ENCODE measurements at regions not wholly inside any gene's neighbourhood (a gene's known extent, or its start where the extent isn't known, plus 50 kb on each side); places are given as distances from the start of the nearest gene placed in this dataset.

DNA sequence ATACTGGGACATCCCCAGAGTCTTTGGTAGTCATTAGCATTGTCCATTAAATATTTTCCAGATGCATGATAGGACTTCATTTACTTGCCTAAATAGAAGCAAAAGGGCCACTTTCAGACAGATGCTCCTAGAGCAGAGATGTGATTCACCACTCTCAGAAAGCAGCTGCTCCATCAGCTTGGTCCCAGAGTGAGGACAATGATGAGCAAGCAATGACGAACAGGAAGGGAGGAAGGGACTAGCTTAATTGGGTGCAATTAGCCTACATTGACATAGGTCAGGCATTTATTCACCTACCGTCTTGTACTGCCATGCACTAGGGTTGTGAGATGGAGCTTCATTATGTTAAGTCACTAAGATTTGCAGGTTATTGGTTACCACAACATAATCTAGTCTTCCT lies 85.1 kb upstream of the PLXNA2 start:
- no peak overlapping the region for H3K4me3 Mint-ChIP-seq (ENCODE audit: unreplicated experiment)
- no peak for FAIRE-seq

DNA sequence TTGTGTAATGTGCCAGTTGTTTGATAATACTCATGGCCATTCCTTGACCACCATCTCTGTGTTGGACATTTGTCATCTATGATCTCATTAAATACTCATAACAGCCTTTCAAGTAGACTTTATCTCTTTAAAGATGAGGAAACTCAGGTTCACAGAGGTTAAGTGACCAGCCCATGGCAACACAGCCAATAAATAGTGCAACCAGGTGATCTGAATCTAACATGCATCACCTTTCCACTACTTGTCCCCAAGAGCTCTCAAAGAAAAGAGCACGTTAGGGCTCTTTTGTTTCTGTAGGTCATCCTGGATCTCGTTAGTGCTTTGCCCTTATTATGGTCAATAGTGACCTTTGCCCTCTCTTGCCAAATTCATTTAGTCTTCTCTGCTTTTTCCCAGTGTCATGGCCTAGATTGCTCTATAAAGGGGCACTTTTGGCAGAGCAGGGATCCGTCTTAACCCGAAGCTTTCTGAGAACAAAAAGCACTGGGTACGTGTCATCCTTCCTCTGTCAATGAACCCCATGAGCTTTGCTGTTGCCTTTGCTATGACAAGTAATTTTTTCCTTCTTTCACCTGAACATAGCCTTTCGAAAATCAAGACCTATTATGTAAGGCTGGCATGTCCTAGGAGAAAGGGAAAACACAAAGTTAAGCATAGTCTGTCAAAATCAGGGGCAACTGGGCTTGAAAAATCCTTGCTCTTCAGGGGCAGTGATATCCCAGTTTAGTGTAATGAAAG lies 88.0 kb upstream of the PLXNA2 start:
- Histone ChIP-seq H3K4me2 (ENCODE audit: low read length) (no peak overlapping the region), H3K79me2 (ENCODE audit: insufficient read depth, low read length) (no peaks in the 10 kb centered on the region), H3K36me3 (ENCODE audit: insufficient read depth, low read length) (no peaks in the 10 kb centered on the region), H4K20me1 (ENCODE audit: insufficient read depth, low read length) (no peaks in the 10 kb centered on the region), H3K4me3 (ENCODE audit: insufficient read depth, low read depth, low read length) (no peak overlapping the region), H2AFZ (ENCODE audit: low read depth, low read length) (no peak overlapping the region), H3K27me3 (ENCODE audit: insufficient read depth, low read length) (peaks cover 3% of the 10 kb centered on the region), H3K4me1 (ENCODE audit: insufficient read depth, low read length) (no peaks in the 10 kb centered on the region), H3K9ac (ENCODE audit: low read length) (no peak overlapping the region), H3K27ac (ENCODE audit: low read depth, low read length) (no peak overlapping the region), H3K9me3 (ENCODE audit: insufficient read depth, low read depth, low read length) (no peaks in the 10 kb centered on the region)
- no peak for TF ChIP-seq CTCF (IDR thresholded peaks at IDR 0.05; ENCODE audit: insufficient read depth, low read depth, low read length)
- TF ChIP-seq EZH2 (IDR thresholded peaks at IDR 0.05; ENCODE audit: insufficient read depth, low read length) = no peak
- Mint-ChIP-seq H3K4me1 (ENCODE audit: low read depth, unreplicated experiment) (no peaks in the 10 kb centered on the region), H3K4me3 (ENCODE audit: unreplicated experiment) (no peak overlapping the region), H3K9me3 (ENCODE audit: unreplicated experiment) (no peaks in the 10 kb centered on the region), H3K36me3 (ENCODE audit: low read depth, unreplicated experiment) (no peaks in the 10 kb centered on the region), H3K27me3 (ENCODE audit: low read depth, unreplicated experiment) (peaks cover 22% of the 10 kb centered on the region), H3K27ac (ENCODE audit: unreplicated experiment) (no peak overlapping the region)
- DNase-seq (ENCODE audit: low read depth) = no peak
- no peak for FAIRE-seq

More for the DNA sequence above, 85.1 kb upstream of the PLXNA2 start:
- H3K27ac ChIP-seq (ENCODE audit: low read depth, low read length) = no peak overlapping the region
- Mint-ChIP-seq H3K36me3 (ENCODE audit: low read depth, unreplicated experiment) (no peaks in the 10 kb centered on the region), H3K9me3 (ENCODE audit: unreplicated experiment) (no peaks in the 10 kb centered on the region), H3K27ac (ENCODE audit: unreplicated experiment) (no peak overlapping the region), H3K4me1 (ENCODE audit: low read depth, unreplicated experiment) (no peaks in the 10 kb centered on the region), H3K27me3 (ENCODE audit: low read depth, unreplicated experiment) (peaks cover 27% of the 10 kb centered on the region)
- H3K4me1 ChIP-seq (ENCODE audit: insufficient read depth, low read length) = no peaks in the 10 kb centered on the region
- TF ChIP-seq EZH2 (IDR thresholded peaks at IDR 0.05; ENCODE audit: insufficient read depth, low read length) (no peak), CTCF (IDR thresholded peaks at IDR 0.05; ENCODE audit: insufficient read depth, low read depth, low read length) (no peak)
- H3K36me3 ChIP-seq (ENCODE audit: insufficient read depth, low read length) = no peaks in the 10 kb centered on the region
- H3K27me3 ChIP-seq (ENCODE audit: insufficient read depth, low read length) = no peaks in the 10 kb centered on the region
- H3K9me3 ChIP-seq (ENCODE audit: insufficient read depth, low read depth, low read length) = no peaks in the 10 kb centered on the region
- H3K9ac ChIP-seq (ENCODE audit: low read length) = no peak overlapping the region
- H3K79me2 ChIP-seq (ENCODE audit: insufficient read depth, low read length) = no peaks in the 10 kb centered on the region
- no peaks in the 10 kb centered on the region for H4K20me1 ChIP-seq (ENCODE audit: insufficient read depth, low read length)
- no peak overlapping the region for H3K4me3 ChIP-seq (ENCODE audit: insufficient read depth, low read depth, low read length)
- H3K4me2 ChIP-seq (ENCODE audit: low read length) = no peak overlapping the region
- DNase-seq (ENCODE audit: low read depth) = no peak
- H2AFZ ChIP-seq (ENCODE audit: low read depth, low read length) = no peak overlapping the region

GRCh38 chr1:208332774-208333126 lies 88.6 kb upstream of the PLXNA2 start:
- Histone ChIP-seq H3K4me2 (ENCODE audit: low read length) (no peak overlapping the region), H3K79me2 (ENCODE audit: insufficient read depth, low read length) (no peaks in the 10 kb centered on the region), H3K4me1 (ENCODE audit: insufficient read depth, low read length) (no peaks in the 10 kb centered on the region), H3K9ac (ENCODE audit: low read length) (no peak overlapping the region), H3K27ac (ENCODE audit: low read depth, low read length) (no peak overlapping the region), H3K4me3 (ENCODE audit: insufficient read depth, low read depth, low read length) (no peak overlapping the region), H4K20me1 (ENCODE audit: insufficient read depth, low read length) (no peaks in the 10 kb centered on the region), H3K27me3 (ENCODE audit: insufficient read depth, low read length) (peaks cover 3% of the 10 kb centered on the region), H3K9me3 (ENCODE audit: insufficient read depth, low read depth, low read length) (no peaks in the 10 kb centered on the region), H3K36me3 (ENCODE audit: insufficient read depth, low read length) (no peaks in the 10 kb centered on the region), H2AFZ (ENCODE audit: low read depth, low read length) (no peak overlapping the region)
- FAIRE-seq (no peak), DNase-seq (ENCODE audit: low read depth) (no peak)
- Mint-ChIP-seq H3K4me3 (ENCODE audit: unreplicated experiment) (no peak overlapping the region), H3K27ac (ENCODE audit: unreplicated experiment) (no peak overlapping the region), H3K4me1 (ENCODE audit: low read depth, unreplicated experiment) (no peaks in the 10 kb centered on the region), H3K36me3 (ENCODE audit: low read depth, unreplicated experiment) (no peaks in the 10 kb centered on the region), H3K9me3 (ENCODE audit: unreplicated experiment) (no peaks in the 10 kb centered on the region), H3K27me3 (ENCODE audit: low read depth, unreplicated experiment) (peaks cover 19% of the 10 kb centered on the region)
- TF ChIP-seq EZH2 (IDR thresholded peaks at IDR 0.05; ENCODE audit: insufficient read depth, low read length) = no peak
- TF ChIP-seq CTCF (IDR thresholded peaks at IDR 0.05; ENCODE audit: insufficient read depth, low read depth, low read length) = no peak
